WTC11 (cell line): ENCODE measurements at regions not wholly inside any gene's neighbourhood (a gene's known extent, or its start where the extent isn't known, plus 50 kb on each side); places are given as distances from the start of the nearest gene placed in this dataset.
"Not testable (repeated sequence)": the region's sequence is repeated elsewhere in the genome, so short reads cannot be mapped to it uniquely, and the experiment has no call there.

Source experiments
- CTCF ChIP-seq: fragments of 200-600 bp; IDR thresholded peaks from 2 replicates; pipeline ENCODE4 v1.8.0; 2022; ENCODE audit warnings: antibody characterized with exemption
- NFYB ChIP-seq: sonication (generic); formaldehyde crosslinking; conservative IDR thresholded peaks from 2 replicates; pipeline ENCODE4 v1.8.0; 2022; ENCODE audit warnings: low read depth, missing genetic modification reagents

- not testable (repeated sequence) for TF ChIP-seq CTCF; NFYB (CRISPR knock-in tag)
These were observed 107.7 kb downstream of the TRIM43 start for GRCh38 chr2:95699201-95700184.
